OCI-LY7 (cell line): ENCODE measurements at regions not wholly inside any gene's neighbourhood (a gene's known extent, or its start where the extent isn't known, plus 50 kb on each side); places are given as distances from the start of the nearest gene placed in this dataset.

Experiments
- BruUV-seq: library from RNA; stranded (reverse); fragments of 400-500 nt; replicated peaks from 2 replicates; lab custom pipeline; 2021; lab: Mats Ljungman, UMichigan
- CTCF ChIA-PET: fragments of 300-600 bp; sonication (Branson Sonifier 250); formaldehyde crosslinking; loops from one replicate; lab custom pipeline; 2022; ENCODE audit warnings: antibody characterized with exemption; ENCODE audit not compliant: unreplicated experiment; lab: Charles Lee
- POLR2A ChIA-PET: fragments of 300-600 bp; sonication (Branson Sonifier 250); formaldehyde crosslinking; loops from one replicate; lab custom pipeline; 2022; ENCODE audit warnings: antibody characterized with exemption; lab: Charles Lee
- DNase-seq: peaks from one replicate; pipeline ENCODE4 v3.0.0-alpha.2; 2015; ENCODE audit warnings: low spot score
- H2AFZ ChIP-seq: fragments of 200-600 bp; sonication (generic), shearing (Covaris generic); 2 replicates; pipeline ENCODE4 v1.6.1; 2014; ENCODE audit warnings: mild to moderate bottlenecking, antibody characterized with exemption, low read length, moderate library complexity
- H3K27ac ChIP-seq: fragments of 200-600 bp; sonication (generic); 2 replicates; pipeline ENCODE4 v1.5.1; 2014; ENCODE audit warnings: mixed run types, low read depth, mild to moderate bottlenecking, moderate library complexity, low read length, inconsistent platforms; ENCODE audit not compliant: poor library complexity, severe bottlenecking
- H3K36me3 ChIP-seq: fragments of 200-600 bp; sonication (generic); 2 replicates; pipeline ENCODE4 v1.6.1; 2014; ENCODE audit warnings: mild to moderate bottlenecking, antibody characterized with exemption, low read length, moderate library complexity, mixed read lengths; ENCODE audit not compliant: insufficient read depth
- H3K4me1 ChIP-seq: fragments of 200-600 bp; sonication (generic); 2 replicates; pipeline ENCODE4 v1.5.1; 2014; ENCODE audit warnings: mild to moderate bottlenecking, low read length; ENCODE audit not compliant: insufficient read depth, poor library complexity, severe bottlenecking
- H3K4me2 ChIP-seq: fragments of 200-600 bp; sonication (generic); 2 replicates; pipeline ENCODE4 v1.6.1; 2014; ENCODE audit warnings: mild to moderate bottlenecking, low read length
- H3K4me3 ChIP-seq: fragments of 200-600 bp; sonication (generic); 2 replicates; pipeline ENCODE4 v1.5.1; 2014; ENCODE audit warnings: mild to moderate bottlenecking, low read depth, low read length; ENCODE audit not compliant: poor library complexity, severe bottlenecking
- H3K79me2 ChIP-seq: fragments of 200-600 bp; sonication (generic); 2 replicates; pipeline ENCODE4 v1.6.1; 2016; ENCODE audit warnings: low read depth, mild to moderate bottlenecking, low read length, moderate library complexity, mixed read lengths; ENCODE audit not compliant: insufficient read depth
- H3K9me2 ChIP-seq: fragments of 200-600 bp; sonication (generic); 2 replicates; pipeline ENCODE4 v1.6.1; 2016; ENCODE audit warnings: mild to moderate bottlenecking, low read length, mixed read lengths; ENCODE audit not compliant: insufficient read depth
- H3K9me3 ChIP-seq: fragments of 200-600 bp; sonication (generic); 2 replicates; pipeline ENCODE4 v1.6.1; 2014; ENCODE audit warnings: mild to moderate bottlenecking, mixed run types, low read length, mixed read lengths
- H4K20me1 ChIP-seq: fragments of 200-600 bp; sonication (generic); 2 replicates; pipeline ENCODE4 v1.6.1; 2014; ENCODE audit warnings: mild to moderate bottlenecking, antibody characterized with exemption, low read length, moderate library complexity, mixed read lengths; ENCODE audit not compliant: insufficient read depth
- CTCF ChIP-seq: fragments of 200-600 bp; sonication (generic); conservative IDR thresholded peaks from 2 replicates; pipeline ENCODE4 v1.5.1; 2014; ENCODE audit warnings: mild to moderate bottlenecking, antibody characterized with exemption, low read length, moderate library complexity, mixed read lengths
- EZH2phosphoT487 ChIP-seq: fragments of 200-600 bp; sonication (generic); IDR thresholded peaks from 2 replicates; pipeline ENCODE4 v1.6.1; 2018; ENCODE audit warnings: low read depth, borderline replicate concordance, mild to moderate bottlenecking, mixed run types, antibody characterized with exemption, low read length, moderate library complexity, mixed read lengths
- intact Hi-C: fragments of 100-400 bp; cut with micrococcal nuclease; formaldehyde crosslinking; loops from one replicate; pipeline ENCODE4 v1.10.0; 2022; ENCODE audit not compliant: unreplicated experiment

DNA sequence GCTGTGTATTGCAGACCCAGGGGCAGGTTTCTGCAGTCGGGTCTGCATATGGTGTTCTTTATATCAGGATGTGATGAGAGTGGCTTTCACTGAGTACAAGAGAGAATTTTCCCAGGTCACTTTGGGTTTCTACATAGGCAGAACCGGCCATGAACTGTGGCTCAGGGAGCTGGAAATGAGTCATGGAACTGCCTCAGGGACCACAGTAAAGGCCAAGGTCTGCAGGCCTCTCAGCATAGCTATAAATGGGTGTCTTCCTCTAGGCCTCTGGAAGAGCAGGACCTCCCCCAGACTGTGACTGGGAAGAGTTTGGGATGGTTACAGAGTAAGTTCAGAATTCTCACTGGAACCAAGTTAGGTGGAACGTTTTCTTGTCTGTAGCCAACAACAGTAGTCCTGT, 51.8 kb upstream of the ZNF681 start:
- ChIA-PET CTCF (no interaction called here), POLR2A (no interaction called here)
- H3K4me1 ChIP-seq: no peaks in the 10 kb centered on the region
- H3K4me3 ChIP-seq: no peak overlapping the region
- peaks cover 5% of the 10 kb centered on the region; the same call in 1 of the 2 replicates for H3K9me3 ChIP-seq
- H3K9me2 ChIP-seq: no peaks in the 10 kb centered on the region
- H3K36me3 ChIP-seq: peaks cover 18% of the 10 kb centered on the region
- DNase-seq: no peak
- H3K79me2 ChIP-seq: no peaks in the 10 kb centered on the region; the same call in 1 of the 2 replicates
- no peak overlapping the region for H2AFZ ChIP-seq
- BruUV-seq: no TSS peak
- H4K20me1 ChIP-seq: no peaks in the 10 kb centered on the region
- H3K4me2 ChIP-seq: no peak overlapping the region
- TF ChIP-seq CTCF: no peak
- TF ChIP-seq EZH2phosphoT487: no peak
- intact Hi-C loops: no loop called here
- no peak overlapping the region for H3K27ac ChIP-seq
